Activated CD4-positive, alpha-beta T cell treated with anti-CD3 and anti-CD28 coated beads, Interleukin-2, Interleukin-6, amounts not matched to agents 100 ng/mL and 50 ng/mL, durations not matched to agents 16 hours and 8 hours (primary cell): ENCODE measurements at regions not wholly inside any gene's neighbourhood (a gene's known extent, or its start where the extent isn't known, plus 50 kb on each side); places are given as distances from the start of the nearest gene placed in this dataset.

Source experiments
- DNase-seq: peaks from one replicate; pipeline ENCODE4 v3.0.0-alpha.2; 2020

DNA sequence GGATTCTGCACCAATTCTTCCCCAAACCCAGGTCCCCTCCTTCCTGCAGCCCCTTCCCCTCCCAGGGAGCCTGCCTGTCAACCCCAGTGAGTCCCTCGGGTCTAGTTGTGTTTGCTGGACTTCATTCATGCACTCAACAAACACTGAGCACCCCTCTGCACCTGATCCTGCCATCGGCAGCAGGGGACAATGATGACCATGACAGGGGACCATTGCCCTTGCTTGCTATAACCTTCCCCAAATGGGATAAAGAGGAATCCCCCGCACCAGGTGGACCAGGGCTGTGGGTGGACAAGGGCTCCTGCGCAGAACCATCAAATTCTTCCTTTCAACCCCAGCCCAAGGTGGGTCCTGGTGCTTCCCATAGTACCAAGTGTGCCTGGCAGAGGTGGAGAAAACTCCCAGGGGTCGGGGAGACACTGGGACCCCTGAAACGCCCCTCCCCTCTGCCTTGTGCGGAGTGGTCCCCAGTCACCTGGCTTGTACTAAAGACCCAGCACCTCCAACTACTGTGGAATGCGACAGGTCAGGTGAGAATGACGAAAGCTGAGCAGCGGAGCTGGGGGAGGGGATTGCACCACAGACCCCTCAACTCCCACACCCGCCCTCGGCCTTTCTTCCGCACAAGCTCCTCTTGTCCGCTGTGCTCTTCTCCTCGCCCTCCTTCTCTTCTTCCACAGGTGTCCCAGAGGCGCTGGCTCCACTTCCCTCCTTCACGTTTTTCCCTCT, 119.9 kb upstream of the ZNF217 start:
- DNase-seq = no peak

DNA sequence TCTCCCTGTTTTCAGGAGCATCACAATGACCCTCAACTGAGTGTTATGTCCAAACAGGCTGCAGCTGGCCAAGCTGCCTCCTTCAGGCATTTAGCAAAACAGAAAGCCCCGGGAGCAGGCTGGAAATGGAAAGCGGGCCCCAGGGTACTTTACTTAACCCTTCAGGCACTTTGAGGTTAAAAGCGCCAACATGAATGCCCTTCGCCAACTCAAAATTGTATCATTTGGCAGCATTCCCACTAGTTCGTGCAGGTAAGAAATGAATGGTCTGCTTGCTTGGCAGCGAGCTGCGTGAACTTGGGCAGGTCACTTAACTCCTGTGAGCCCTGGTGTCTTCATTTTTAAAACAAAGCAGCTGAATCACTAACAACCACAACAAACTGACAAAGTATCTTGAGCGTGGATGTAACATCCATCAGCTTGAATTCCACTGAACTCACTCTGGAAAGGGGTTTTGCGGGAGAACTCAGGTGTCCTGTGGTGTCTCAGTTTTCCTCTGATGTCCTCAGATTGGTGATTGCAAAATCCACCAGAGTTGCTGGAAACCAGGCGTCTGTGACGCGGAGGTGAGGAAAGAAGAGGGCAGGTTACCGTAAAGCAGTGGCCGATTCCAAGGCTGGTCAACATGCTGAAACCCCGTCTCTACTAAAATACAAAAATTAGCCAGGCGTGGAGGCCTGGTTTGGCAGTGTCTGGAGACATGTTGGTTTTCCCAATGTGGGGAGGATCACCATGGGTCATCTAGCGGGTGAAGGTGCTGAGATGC, 118.8 kb upstream of the ZNF217 start:
- DNase-seq = no peak

DNA sequence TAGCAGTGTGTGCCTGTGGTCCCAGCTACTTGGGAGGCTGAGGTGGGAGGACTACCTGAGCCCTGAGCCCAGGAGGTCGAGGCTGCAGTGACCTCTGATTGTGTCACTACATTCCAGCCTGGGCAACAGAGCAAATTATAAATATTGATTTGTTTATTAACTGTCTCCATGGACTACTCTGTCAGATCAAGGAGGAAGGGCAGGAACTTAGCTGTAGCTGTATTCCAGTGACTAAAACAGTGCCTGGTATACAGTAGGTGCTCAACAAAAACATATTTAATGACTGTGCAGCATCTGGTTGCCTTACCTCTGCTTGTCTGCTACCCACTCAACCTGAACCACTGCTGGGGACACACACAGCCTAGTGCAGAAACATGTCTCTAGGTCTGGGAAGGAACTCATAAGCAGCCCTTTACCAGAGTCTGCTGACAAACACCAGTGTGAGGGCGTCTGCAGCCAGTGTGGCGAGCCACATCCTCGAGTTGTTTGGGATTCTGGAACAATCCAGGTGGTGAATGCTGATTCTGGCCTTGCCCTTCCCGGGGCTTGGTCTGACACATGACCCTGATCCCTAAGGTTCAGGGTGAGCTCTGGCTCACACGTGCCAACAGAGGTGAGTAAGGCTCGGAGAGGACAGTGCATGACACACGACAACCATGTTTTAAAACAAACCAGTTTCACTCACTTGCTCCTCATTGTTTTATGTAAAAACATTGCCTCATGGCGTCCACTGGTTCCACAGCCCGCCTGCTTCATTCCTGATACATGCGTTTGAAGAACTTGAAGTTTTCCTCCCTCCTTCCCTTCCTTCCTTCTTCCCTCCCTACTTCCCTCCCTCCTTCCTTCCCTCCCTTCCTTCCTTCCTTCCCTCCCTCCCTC, 117.9 kb upstream of the ZNF217 start:
- no peak for DNase-seq

DNA sequence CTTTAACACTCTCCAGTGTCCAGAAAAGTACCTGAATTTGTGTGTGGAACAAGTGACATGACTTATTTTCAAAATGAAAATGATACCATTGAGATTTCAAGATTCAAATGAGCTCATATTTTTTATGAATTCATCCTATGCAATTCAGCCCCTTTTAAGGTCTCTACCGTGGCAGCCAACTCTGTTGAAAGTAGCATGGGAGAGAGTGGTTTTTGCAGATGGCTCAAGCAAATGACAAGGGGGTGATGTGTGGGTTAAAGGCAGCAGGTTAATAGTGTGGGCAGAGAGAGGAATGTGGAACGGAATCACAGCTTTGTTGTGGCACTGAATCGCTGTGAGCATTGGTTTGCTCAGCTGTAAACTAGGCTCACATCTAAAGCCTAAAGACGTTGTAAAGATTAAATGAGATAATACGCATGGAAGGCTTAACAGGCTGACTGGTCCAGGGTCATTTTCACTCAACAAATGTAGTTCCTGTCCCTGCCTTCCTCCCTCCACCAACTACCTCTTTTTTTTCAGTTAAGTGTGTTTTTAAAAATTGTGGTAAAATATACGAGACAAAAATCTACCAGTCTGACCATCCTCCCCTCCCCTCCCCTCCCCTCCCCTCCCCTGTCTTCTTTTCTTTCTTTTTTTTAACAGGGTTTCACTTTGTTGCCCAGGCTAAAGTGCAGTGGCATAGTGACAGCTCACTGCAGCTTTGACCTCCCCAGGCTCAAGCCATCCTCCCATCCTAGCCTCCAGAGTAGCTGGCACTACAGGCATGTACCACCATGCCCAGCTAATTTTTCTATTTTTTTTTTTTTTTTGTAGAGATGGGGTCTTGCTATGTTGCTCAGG, 114.7 kb upstream of the ZNF217 start:
- peak; percentile 67 for DNase-seq

DNA sequence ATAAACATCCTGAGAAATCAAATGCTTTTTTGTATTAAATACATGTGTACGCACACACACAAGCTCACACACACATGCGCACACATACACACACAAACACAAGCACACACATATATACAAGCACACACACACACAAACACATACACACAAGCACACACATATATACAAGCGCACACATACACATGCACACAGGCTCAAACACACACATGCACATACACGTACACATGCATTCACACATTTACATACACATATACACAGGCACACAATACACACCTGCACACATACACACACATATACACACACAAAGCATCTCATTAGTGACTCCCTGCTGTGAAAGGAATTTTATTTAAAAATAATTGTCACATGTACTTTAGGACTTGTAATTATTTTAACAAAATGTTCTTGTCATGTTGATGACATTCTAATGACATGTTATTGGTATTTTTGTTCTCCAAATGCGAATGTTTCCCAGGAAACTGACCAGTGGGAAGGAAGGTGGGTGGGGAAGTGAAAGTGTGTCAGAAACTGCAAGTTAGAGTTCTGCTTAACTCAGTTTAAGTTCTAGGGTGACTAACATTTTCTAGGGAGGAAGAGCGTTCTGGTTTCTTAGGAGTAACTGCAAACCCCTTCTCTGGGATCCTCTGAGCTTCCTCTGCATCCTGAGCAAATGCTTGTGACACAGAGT, 113.9 kb upstream of the ZNF217 start:
- peak; percentile 54 for DNase-seq

DNA sequence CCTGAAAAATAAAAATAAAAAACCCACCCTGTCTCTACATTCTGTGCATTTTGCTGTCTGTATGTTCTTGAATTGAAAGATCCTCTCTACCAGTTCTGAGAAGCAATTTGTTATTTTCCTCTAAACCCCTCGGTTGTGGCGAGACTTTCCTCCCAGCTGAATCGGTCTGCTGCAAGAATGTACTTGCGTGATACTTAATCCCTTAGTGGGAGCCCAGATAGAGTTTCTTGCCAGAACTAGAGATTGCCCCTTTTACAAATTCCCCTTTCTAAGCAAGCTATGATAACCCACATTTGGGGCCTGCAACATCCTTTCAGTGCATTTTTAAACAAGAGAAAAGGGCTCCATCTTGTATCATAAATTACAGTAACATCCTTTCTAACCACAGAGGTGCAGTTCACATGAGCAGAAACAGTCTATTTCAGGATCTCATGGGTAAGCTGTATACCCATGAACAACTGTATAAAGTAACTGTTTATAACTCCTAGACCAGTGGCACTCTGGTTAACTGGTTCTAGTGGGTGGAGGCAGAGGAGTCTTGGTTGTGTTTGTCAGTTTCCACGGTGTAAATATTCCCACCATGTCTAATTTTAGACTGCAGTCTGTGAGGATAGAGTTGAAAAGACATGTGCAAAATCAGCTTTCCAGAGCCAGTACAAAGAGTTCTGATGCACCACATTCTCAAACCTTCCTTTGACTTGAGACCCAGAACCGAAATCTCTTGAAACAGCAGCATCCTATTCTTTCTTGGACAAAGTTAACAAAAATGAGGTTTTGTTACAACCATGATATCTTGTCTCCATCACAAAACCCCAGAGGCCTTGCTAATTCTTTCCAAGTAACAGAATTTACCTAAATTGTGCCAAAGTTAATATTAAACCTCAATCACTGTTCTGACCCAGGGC, 113.1 kb upstream of the ZNF217 start:
- peak; percentile 57 for DNase-seq

DNA sequence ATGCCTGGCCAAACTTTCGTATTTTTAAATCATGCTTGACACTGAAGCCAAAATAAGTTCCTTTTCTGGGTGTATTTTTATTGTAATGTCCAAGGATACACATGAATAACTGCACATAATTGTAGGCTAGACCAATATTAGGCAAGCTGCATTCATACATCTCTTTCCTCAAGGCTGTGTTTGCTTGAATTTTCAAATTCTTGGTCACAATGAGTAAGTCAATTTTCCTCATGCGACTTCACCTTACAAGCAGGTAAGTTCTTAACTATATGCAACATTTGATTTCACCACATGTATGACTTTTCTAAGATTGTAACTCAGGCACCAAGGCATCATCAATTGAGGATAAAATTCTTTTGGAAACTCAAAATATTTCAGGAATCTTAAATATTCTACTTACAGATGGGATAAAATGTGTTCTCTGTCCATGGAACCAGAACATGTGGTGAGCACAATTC, 112.4 kb upstream of the ZNF217 start:
- DNase-seq = no peak

DNA sequence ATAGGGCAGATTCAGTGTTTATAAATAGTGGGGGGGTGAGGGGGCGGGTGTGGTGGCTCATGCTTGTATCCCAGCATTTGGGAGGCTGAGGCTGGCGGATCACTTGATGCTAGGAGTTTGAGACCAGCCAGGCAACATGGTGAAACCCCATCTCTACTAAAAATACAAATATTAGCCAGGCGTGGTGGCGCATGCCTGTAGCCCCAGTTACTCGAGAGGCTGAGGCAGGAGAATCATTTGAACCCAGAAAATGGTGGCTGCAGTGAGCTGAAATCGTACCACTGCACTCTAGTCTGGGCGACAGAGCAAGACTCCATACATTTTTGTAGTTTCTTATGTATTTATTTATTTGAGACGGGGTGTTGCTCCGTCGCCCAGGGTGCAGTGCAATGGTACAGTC, 109.0 kb upstream of the ZNF217 start:
- no peak for DNase-seq

DNA sequence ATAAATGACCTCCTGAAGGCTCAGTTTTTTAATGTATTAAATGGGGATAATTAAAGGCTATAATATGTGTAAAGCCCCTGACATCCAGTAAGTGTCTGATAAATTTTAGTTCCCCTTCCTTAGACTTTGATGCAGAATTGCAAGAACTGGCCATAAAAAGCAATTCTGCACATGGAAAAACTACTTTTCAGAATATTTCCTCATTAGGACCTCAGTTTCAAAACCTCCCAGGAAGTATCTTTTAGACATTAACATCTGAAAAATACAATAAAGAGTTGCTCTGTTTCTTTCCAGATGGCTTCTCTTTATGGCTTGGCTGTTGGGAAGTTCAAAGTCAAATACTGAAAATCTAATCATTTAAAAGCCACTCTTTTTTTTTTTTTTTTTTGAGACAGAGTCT, 106.3 kb upstream of the ZNF217 start:
- DNase-seq = no peak

DNA sequence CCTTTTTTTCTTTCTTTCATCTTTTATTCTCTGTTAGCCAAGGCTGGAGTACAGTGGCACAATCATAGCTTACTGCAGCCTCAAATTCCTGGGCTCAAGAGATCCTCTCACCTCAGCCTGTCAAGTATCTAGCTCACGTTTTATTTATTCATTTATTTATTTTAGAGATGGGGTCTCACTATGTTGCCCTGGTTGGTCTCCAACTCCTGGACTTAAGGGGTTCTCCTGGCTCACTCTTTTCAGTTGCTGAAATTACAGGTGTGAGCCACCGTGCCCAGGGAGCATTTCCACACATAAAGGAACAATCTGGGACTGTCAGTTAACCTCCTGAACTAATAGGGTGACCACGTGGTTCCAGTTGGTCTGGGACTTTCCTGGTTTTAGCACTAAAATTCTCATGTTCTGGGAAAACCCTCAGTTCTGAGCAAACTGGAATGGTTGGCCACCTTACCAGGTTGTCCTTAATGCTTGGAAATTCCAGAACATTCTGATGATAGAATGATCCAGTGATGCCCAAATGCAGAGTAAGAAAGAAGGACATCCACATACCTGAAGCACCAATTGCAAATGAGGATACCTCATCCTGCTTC, 105.5 kb upstream of the ZNF217 start:
- DNase-seq = no peak

DNA sequence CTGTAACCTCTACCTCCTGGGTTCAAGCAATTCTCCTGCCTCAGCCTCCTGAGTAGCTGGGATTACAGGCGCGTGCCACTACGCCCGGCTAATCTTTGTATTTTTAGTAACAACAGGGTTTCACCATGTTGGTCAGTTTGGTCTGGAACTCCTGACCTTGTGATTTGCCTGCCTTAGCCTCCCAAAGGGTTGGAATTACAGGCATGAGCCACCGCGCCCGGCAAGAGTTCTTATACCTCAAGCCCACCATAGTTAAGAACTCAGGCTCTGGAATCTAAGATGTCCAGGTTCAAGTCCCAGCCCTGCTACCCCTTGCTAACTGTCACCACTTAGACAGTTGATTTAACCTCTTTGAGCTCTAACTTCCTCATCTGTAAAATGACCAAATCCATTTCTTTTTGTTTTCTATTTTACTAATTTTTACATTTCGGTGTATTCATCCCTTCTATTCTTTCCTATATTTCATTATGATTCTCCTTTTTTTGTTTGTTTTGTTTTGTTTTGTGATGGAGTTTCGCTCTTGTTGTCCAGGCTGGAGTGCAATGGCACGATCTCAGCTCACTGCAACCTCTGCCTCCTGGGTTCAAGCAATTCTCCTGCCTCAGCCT, 104.8 kb upstream of the ZNF217 start:
- no peak for DNase-seq

DNA sequence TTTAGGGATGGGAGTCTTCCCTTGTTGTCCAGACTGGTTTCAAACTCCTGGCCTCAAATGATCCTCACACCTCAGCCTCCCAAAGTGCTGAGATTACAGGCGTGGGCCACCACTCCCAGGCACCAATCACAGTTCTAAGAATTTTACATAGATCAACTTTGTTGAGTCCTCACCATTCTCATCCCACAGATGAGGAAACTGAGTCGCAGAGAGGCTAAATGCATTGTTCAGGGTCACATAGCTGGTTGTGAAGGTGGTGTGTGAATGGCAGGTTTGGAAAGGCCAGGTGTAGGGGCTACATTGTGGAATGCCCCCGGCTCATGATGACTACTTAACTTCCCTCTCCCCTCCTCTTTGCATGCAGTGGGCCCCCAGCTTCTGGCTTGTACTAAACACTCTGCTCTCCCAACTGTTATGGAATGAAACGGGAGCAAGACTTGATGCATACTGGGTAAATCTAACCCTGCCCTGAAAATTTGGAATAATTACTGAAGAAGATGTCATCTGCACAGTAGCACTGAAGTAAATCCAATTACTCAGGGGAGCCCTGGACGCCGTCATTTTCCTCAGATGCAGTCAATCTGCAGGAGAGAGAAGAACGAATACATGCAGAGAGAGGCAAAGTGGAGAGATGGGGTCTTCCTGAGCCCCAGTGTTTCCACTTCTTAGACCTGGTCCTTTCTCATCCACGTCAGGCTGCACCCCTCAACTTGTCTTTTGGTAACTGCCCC, 102.3 kb upstream of the ZNF217 start:
- DNase-seq = no peak

DNA sequence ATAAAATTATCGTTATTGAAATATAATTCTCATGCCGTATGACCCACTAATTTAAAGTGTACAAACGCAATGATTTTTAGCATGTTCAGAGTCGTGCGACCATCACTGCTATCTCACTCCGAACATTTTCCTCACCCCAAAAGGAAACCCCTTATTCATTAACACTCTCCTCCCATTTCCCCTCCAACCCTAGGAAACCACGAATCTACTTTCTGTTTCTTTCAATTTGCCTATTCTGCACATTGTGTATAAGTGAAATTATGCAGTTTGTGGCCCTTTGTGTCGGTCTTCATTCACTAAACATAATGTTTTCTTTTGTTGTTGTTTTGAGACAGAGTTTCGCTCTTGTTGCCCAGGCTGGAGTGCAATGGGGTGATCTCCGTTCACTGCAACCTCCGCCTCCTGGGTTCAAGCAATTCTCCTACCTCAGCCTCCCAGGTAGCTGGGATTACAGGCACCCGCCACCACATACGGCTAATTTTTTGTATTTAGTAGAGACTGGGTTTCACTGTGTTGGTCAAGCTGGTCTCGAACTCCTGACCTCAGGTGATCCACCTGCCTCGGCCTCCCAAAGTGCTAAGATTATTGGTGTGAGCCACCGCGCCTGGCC, 99.7 kb upstream of the ZNF217 start:
- DNase-seq = peak; percentile 32

DNA sequence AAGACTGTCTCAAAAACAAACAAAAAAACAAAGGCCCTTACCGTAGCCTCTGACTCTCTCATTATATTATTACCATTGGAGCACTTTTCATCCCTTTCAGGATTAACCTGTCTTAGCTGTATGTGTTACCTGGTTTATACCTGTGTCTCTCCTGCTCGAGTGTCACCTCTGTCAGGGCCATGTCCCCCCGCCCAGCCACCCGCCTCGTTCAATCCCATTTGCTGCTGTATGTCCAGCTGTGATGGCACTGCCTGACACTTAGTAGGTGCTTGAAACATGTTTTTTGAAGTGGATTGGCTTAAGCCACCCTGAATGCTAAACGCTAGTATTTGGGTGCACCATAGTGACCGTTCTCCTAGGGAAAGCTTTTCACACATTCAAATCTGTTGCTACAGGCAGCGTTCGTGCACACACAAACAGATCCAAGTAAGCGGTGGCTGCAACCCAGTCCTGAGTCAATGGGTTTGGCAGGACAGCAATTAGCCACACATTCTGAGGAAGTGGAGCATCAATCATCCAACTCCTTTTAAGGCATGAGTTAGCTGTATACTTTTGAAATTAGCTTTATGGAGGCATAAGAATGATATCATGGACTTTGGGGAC, 98.9 kb upstream of the ZNF217 start:
- peak; percentile 17 for DNase-seq

DNA sequence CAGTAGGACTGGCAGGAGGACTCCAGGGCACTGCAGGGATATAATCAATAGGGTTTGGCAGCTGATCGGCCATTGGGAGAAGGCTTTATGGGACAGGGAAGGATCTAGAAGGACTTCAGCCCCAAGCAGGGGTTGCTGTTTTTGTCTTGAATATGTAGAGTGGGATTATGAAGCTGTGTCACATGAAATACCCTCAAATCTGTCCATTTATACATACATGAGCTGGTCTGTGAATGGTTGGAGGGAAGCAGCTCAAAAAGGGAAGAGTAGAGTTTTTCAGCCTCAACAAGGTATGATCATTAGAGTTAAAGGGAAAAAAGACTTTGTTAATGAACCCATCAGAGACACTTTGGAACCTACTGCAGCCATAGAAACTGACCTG, 98.2 kb upstream of the ZNF217 start:
- DNase-seq = no peak

DNA sequence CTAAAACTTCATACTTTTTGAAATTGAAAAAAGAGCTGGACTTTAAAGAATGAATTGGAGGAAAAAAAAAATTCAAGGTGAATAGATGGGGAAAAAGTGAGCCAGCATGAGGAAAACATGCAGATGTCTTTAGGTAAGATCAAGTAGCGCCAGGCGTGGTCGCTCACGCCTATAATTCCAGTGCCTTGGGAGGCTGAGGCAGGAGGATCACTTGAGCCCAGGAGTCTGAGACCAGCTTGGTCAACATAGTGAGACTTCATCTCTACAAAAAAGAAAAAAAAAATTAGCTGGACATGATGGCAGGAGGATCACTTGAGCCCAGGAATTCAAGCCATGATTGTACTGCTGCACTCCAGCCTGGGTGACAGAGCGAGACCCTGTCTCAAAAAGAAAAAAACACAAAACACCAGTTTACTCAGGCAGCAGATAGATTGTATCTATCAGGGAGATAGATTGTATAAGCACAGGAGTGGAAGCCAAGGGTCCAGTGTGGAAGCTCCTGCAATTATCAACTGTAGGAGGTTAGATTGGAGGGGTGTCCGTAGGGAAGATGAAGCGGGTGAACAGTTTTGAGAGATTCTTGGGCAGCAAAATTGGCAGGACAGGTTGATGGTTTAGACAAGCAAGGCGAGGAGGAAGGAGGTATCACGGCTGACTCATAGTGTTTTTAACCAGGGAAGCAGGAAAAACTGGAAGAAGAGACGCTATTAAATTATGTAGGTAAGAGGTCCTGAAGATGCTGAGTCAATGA, 97.6 kb upstream of the ZNF217 start:
- DNase-seq = no peak

DNA sequence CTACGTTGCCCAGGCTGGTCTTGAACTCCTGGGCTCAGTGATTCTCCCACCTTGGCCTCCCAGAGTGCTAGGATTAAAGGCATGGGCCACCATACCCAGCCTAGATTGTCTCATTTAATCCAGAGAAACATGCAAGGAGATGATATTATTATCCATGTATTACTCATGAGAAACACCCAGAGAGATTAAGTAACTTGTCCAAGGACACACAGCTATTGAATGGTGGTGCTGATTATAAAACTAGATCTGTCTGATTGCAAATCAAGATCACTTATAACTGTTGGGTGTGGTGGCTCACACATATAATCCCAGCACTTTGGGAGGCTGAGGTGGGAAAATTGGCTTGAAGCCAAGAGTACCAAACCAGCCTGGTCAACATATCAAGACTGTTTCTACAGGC, 94.4 kb upstream of the ZNF217 start:
- no peak for DNase-seq
